Spleen (tissue), 7 donors: ENCODE measurements at regions not wholly inside any gene's neighbourhood (a gene's known extent, or its start where the extent isn't known, plus 50 kb on each side); places are given as distances from the start of the nearest gene placed in this dataset.

ENCODE experiments used
- POLR2A ChIP-seq, 3 donors: fragments of 450-650 bp; IDR thresholded peaks; one replicate each; pipeline ENCODE4 v1.5.1; 2017; ENCODE audit warnings: antibody characterized with exemption in 3 of 3, mild to moderate bottlenecking in 1 of 3
- TF ChIP-seq, protein P1 (sequence below), 11 experiments: fragments of 200-600 bp in 7 of 11; fragments of 450-650 bp in 4 of 11; sonication (generic) in 4 of 11; IDR thresholded peaks in 8 of 11; conservative IDR thresholded peaks in 3 of 11; 1 replicate in 7 of 11; 2 replicates in 4 of 11; pipeline versions ENCODE4 v1.4.0 to v1.8.0; 2016 to 2021; ENCODE audit warnings: antibody characterized with exemption in 11 of 11, inconsistent platforms in 4 of 11, mild to moderate bottlenecking in 1 of 11
- donor health status: DM: no; HTN: no; CAD: no; lungs with moderate emphysema.
- donor health status: DM: no; HTN: no; CAD: no.
- donor health status: DM: no; HTN: no; CAD: no.

DNA sequence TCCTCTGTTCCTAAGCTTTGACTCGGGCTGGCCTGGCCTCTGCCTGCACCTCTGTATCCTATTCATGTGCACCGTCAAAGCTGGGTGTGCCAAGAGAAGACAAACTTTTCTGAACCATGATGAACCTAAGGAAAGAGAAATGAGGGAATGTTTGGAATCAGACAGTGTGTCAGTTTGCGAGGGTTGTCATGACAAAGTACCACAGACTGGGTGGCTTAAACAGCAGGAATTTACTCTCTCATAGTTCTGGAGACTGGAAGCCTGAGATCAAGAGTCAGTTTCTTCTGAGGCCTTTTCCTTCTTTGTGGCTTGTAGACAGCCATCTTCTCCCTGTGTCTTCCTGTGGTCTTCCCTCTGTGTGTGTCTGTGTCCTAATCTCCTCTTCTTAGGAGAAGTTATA is 129.0 kb downstream of the KATNIP start:
- TF ChIP-seq POLR2A (IDR thresholded peaks at IDR 0.05), result no peak
- TF ChIP-seq, protein P1, sequence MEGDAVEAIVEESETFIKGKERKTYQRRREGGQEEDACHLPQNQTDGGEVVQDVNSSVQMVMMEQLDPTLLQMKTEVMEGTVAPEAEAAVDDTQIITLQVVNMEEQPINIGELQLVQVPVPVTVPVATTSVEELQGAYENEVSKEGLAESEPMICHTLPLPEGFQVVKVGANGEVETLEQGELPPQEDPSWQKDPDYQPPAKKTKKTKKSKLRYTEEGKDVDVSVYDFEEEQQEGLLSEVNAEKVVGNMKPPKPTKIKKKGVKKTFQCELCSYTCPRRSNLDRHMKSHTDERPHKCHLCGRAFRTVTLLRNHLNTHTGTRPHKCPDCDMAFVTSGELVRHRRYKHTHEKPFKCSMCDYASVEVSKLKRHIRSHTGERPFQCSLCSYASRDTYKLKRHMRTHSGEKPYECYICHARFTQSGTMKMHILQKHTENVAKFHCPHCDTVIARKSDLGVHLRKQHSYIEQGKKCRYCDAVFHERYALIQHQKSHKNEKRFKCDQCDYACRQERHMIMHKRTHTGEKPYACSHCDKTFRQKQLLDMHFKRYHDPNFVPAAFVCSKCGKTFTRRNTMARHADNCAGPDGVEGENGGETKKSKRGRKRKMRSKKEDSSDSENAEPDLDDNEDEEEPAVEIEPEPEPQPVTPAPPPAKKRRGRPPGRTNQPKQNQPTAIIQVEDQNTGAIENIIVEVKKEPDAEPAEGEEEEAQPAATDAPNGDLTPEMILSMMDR (IDR thresholded peaks at IDR 0.05 in 8 of 11, conservative IDR thresholded peaks at IDR 0.05 in 3 of 11), result no peak
